ENCODE measurements at regions not wholly inside any gene's neighbourhood (a gene's known extent, or its start where the extent isn't known, plus 50 kb on each side); places are given as distances from the start of the nearest gene placed in this dataset.
"Not testable (repeated sequence)": the region's sequence is repeated elsewhere in the genome, so short reads cannot be mapped to it uniquely, and the experiment has no call there.

- FAIRE-seq = no peak
Measured at GRCh38 chr3:104908761-104909160, 457.9 kb upstream of the ALCAM start.

DNA sequence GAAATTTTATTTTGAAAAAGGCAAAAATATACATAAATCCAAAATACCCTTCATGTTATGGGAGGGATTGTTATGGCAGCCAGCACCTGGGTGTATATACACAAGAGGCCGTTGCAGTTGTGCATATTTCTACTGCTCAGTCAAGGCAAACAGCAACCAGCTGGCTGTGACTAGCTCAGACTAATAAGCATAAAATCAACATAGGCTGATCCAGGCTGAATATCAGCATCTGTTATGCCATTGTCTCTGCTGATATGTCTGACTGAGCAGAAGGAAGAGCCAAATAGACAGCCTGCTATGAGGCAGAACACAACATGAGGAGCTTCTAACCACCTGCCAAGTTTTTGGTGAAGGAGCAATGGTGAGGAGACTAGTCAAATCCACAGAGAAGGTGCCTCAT, 457.5 kb upstream of the ALCAM start:
- peak; percentile 99 for FAIRE-seq

DNA sequence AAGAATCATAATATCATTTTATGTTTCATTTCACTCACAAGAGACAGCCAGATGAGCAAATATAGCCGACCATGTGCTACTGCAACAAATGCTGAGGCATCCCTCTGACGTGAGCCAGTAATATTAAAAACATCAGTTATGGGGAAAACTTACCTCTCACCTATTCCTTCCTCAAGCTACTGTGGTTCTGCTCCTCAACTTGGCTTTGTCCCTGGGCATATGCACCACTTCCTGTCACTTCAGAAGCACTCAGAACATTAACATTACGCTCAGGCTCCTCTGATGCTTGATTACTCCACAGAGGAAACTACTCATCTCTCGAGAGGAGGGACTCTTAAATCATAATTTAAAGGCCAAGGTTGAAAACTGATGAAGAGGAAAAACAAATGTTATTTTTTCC, 457.0 kb upstream of the ALCAM start:
- FAIRE-seq = no peak

DNA sequence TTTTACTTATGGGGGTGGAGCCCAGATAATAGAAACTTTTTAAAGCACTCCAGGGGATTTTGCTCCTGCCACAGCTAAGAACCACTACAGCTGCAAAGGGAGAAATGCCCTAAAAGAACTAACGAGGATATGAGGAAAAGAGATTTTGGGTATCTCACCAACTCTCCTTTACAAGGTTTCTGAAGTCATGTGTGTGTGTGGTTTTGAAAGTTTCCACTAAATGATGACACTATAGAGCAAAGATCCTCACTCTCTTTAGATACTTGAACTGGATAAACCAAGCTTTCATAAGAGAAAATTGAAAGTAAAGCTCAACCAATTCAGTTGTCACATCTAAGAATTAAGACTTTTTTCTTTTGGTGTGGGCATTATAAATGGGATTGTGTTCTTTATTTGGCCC, 455.3 kb upstream of the ALCAM start:
- no peak for FAIRE-seq

DNA sequence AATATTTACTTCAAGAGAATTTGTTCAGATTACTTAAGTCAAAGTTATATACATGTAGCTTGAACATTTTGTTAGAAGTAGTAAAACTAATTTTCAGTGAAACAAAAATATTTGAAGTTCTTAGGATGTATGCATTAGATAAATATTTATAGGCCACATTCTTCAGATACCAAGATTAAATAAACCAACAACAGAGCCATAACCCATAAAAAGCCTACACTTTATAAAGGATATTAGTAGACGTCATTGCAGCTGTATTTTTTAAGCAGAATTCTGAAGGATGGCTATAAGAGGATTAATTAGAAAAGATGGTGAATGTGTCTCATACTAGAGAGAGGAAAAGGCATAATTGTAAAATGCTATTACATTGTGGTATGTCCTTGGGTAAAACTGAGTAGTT, 449.7 kb upstream of the ALCAM start:
- no peak for FAIRE-seq

GRCh38 chr3:104920512-104920911, 446.2 kb upstream of the ALCAM start:
- FAIRE-seq = no peak

GRCh38 chr3:104933972-104934371, 432.7 kb upstream of the ALCAM start:
- FAIRE-seq = no peak

GRCh38 chr3:104935613-104936012, 431.1 kb upstream of the ALCAM start:
- no peak for FAIRE-seq

DNA sequence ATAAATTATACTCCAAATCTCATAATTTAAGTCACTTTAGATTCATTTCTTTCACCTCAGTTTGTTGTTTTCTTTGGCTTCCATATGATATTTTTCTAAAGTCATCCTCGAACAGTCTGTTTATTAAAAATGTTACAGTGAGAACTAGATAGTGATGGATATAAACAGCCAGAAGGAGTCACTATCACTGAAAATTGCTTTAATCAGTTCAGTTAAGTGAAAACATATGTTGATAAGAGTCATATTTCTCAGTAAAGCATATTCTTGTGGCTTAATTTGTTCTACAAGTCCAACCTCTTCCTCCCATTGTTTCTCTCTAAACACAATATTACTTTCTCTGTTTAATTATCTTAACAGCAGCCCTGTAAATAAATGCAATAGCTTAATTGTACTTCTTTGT, 427.5 kb upstream of the ALCAM start:
- no peak for FAIRE-seq

DNA sequence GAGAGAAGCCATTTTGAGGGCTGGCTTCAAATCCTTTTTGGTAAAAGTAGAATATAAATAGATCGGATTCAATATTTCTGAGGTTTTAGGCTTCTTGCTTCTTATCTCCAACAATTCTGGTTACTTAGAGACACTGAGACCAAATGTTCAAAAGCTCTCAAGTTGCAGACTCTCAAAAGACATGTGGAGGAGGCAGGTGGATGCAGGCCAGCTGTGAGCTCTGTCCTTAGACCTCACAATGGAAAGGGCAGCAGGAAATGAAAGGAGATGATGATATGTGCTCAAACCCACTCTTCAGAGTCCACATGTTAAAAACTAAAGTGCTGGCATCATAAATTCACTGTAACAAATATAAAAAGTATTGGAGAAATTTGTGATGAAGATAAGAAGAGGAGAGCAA, 424.9 kb upstream of the ALCAM start:
- FAIRE-seq = no peak

DNA sequence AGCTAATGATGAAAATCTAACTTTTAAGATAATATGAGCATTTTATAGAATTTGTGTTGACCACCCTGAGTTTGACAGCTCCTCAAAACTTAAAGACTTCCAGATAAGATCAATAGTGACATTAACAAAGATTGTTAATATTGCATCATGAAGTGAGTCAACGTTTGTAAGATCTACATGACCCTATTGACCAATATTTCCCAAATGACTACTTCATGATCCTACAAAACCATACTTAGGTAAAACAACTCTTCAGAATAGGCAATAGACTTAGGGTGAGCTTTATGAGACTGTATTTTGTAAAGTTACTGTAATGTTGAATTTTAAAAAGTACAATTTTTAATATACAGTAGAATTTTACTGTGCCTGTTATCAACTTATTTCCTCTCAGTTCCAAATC, 422.7 kb upstream of the ALCAM start:
- no peak for FAIRE-seq

DNA sequence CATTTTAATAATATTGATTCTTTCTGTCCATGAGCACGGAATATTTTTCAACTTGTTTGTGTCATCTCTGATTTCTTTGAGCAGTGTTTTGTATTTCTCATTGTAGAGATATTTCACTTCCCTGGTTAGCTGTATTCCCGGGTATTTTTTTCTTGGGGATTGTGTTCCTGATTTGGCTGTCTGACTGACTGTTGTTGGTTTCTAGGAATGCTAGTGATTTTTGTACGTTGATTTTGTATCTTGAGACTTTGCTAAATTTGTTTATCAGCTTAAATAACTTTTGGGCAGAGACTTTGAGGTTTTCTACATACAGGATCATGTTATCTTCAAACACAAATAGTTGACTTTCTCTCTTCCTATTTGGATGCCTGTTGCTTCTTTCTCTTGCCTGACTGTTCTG, 418.8 kb upstream of the ALCAM start:
- no peak for FAIRE-seq

DNA sequence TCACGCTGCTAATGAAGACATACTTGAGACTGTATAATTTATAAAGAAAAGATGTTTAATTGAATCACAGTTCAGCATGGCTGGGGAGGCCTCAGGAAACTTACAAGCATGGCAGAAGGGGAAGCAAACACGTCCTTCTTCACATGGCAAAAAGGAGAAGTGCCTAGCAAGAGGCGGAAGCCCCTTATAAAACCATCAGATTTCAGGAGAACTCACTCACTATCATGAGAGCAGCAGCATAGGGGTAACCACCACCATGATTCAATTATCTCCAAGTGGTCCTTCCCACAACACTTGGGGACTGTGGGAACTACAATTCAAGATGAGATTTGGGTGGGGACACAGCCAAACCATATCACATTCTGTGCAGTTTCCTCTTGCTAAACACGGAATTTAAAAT, 416.9 kb upstream of the ALCAM start:
- FAIRE-seq = not testable (repeated sequence)

- FAIRE-seq = no peak
Measured at GRCh38 chr3:104951426-104951825, 415.3 kb upstream of the ALCAM start.

GRCh38 chr3:104952146-104952972, 414.4 kb upstream of the ALCAM start:
- FAIRE-seq = no peak

- no peak for FAIRE-seq
Measured at GRCh38 chr3:104956620-104957345, 409.9 kb upstream of the ALCAM start.

GRCh38 chr3:104960579-104960978, 406.1 kb upstream of the ALCAM start:
- FAIRE-seq = no peak

- FAIRE-seq = no peak
Measured at GRCh38 chr3:104961851-104962250, 404.9 kb upstream of the ALCAM start.

DNA sequence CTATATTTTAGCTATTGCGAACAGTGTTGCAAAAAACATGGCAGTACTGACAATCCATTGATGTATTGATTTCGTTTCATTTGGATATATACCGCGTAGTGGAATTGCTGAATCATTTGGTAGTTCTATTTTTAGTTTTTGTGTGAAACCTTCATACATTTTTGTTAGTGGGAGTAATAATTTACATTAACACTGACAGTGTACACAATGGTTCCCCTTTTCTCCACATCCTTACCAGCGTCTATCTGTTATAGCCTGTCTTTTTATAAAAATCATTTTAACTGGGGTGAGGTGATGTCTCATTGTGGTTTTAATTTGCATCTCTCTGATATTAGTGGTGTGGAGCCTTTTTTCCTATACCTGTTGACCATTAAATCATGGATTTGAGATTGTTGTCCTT, 392.4 kb upstream of the ALCAM start:
- FAIRE-seq = no peak

DNA sequence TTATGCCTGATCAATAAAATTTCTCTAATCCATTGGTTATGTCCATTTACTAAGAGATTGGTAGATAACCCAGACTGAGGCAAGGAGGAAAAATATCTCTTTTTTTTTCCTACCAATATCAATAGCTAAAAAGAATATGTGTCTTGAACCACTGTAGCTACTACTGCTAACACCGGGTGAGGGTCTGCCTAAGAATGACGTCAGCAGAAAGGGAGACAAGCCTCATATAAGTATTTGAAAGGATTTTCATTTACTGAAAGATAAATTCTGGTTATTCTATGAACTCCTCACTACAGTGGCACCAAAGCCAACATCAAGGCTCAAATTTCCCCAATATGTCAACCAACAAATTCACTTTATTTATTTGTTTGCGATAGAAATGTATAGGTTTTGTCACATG, 389.0 kb upstream of the ALCAM start:
- FAIRE-seq = no peak

DNA sequence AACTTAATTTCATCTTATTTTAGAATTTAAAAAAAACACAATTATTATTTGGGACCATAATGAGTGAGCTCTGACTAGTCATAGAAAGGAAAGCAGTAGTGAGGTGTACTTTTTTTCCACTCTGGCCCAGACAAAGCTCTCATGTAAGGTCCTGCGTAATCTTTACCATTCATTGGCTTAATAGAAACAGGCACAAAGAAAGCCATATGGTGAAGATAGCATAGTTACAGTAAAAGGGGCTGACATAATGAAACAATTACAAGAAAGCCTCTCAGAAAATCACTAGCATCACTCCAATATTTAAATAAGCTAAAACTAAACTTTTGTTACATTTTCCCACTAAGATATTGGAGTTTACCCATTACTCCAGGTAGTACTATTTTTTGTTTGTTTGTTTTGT, 384.6 kb upstream of the ALCAM start:
- no peak for FAIRE-seq

DNA sequence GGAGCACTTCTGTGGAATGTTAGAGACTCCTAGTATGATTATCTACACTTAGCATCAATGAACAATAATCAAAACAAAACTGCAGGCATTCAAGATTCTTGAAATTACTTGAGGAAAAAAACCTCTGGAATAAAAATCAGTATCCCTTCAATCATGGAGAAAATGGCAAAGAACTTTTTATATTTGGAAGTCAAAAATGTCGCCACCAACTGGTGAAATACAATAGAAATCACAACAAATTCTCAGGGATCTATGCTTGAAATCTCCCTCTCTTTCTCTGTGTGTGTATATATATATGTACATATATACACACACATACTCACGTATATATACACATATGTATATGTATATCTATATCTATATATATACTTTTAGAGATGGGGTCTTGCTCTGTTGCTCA, 378.9 kb upstream of the ALCAM start:
- no peak for FAIRE-seq

DNA sequence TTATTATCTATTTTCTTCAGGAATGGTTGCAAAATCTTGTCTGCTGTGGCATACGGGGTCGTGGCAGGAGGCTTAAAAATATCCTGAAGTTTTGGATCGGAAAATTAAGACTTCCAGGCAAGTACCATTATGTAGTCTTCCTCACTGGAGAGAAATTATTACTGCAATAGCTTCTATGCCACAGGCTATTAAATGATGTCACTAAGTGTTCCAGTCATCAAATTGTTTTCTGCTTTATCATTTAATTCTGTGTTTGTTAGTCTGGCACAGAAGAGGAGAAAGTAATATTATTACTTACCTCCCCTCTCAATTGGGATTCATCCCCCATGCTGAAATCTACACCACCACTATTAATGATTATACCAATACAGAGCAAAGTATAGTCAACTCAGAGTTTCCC, 378.2 kb upstream of the ALCAM start:
- FAIRE-seq = no peak

DNA sequence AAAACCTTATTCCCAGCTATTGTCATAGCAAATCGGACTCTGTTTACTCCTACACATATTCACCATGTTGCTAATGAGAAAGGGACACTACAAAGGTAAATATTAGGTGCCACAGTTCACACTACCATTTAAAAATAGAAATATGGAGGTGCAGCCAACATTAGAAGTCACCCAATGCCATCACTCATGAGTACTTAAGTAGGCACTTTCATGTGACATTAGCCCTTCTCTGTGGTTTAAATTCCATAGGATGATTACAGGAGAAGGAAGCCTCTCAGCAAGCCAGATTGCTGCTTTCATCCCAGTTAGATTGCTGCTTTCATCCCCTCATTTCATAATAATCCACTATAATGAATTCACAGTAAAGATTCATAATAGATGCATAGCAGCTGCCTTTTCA, 376.8 kb upstream of the ALCAM start:
- no peak for FAIRE-seq

GRCh38 chr3:104990758-104991157, 376.0 kb upstream of the ALCAM start:
- peak; percentile 17 for FAIRE-seq

All from islet of Langerhans (tissue), 1 donor.